ENCODE measurements at regions not wholly inside any gene's neighbourhood (a gene's known extent, or its start where the extent isn't known, plus 50 kb on each side); places are given as distances from the start of the nearest gene placed in this dataset.

- Histone ChIP-seq H3K4me3 (no peak overlapping the region), H3K36me3 (no peaks in the 10 kb centered on the region), H3K9me3 (no peaks in the 10 kb centered on the region), H3K27ac (peak overlapping the region in 1 of 2 donors; percentile 5), H3K4me1 (peaks cover 0 to 16% of the 10 kb centered on the region in 2 donors), H3K27me3 (no peaks in the 10 kb centered on the region)
- TF ChIP-seq, protein P1, sequence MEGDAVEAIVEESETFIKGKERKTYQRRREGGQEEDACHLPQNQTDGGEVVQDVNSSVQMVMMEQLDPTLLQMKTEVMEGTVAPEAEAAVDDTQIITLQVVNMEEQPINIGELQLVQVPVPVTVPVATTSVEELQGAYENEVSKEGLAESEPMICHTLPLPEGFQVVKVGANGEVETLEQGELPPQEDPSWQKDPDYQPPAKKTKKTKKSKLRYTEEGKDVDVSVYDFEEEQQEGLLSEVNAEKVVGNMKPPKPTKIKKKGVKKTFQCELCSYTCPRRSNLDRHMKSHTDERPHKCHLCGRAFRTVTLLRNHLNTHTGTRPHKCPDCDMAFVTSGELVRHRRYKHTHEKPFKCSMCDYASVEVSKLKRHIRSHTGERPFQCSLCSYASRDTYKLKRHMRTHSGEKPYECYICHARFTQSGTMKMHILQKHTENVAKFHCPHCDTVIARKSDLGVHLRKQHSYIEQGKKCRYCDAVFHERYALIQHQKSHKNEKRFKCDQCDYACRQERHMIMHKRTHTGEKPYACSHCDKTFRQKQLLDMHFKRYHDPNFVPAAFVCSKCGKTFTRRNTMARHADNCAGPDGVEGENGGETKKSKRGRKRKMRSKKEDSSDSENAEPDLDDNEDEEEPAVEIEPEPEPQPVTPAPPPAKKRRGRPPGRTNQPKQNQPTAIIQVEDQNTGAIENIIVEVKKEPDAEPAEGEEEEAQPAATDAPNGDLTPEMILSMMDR (IDR thresholded peaks at IDR 0.05) = no peak
- no peak for DNase-seq (ENCODE audit: low spot score)
Measured at GRCh38 chr16:49010396-49010795, 271.2 kb downstream of the CBLN1 start.

DNA sequence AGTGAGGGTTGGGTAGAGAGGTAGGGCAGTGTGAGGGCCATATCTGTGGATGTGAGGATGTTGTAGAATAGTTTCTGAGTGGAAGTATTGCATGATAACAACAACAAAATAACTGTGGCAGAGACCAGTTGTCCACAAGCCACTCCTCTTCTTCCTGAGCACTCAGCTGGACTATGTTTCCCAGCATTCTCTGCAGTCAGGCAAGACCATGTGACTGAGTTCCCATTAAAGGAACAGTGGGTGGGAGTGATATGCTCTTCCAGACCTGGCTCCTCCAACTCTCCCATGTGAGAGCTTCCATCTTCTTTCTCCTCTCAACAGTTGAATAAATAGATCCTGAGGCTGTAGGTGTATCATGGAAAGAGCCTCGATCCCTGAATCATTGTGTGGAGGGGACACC lies 272.4 kb downstream of the CBLN1 start:
- H3K27me3 ChIP-seq = no peaks in the 10 kb centered on the region
- H3K4me3 ChIP-seq = no peak overlapping the region
- no peaks in the 10 kb centered on the region for H3K9me3 ChIP-seq
- peaks cover 0 to 16% of the 10 kb centered on the region in 2 donors for H3K4me1 ChIP-seq
- no peaks in the 10 kb centered on the region for H3K36me3 ChIP-seq
- TF ChIP-seq, protein P1 (IDR thresholded peaks at IDR 0.05) = no peak
- H3K27ac ChIP-seq = no peak overlapping the region
- no peak for DNase-seq (ENCODE audit: low spot score)

DNA sequence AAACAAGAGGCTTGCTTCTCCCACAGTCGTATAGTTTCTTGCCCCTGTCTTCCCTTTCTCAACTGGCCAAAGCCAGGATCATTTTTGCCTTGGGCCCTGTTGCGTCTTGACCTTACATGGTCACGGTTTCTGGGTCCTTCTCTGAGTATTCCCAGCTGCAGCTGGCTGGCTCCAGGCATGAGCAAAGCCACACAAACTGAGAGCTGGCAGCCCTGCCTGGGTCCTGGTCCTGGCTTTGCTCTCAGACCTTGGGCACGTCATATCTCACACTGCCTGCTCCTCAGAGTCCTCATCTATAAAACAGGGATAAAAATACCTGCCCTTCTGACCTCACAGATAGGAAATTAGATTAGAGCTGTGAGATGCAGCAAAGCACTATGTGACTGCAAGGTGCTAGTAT lies 277.6 kb downstream of the CBLN1 start:
- no peaks in the 10 kb centered on the region for H3K36me3 ChIP-seq
- no peaks in the 10 kb centered on the region for H3K27me3 ChIP-seq
- no peaks in the 10 kb centered on the region for H3K4me1 ChIP-seq
- TF ChIP-seq, protein P1 (IDR thresholded peaks at IDR 0.05) = no peak
- H3K9me3 ChIP-seq = no peaks in the 10 kb centered on the region
- no peak overlapping the region for H3K4me3 ChIP-seq
- no peak overlapping the region for H3K27ac ChIP-seq
- DNase-seq (ENCODE audit: low spot score) = no peak

DNA sequence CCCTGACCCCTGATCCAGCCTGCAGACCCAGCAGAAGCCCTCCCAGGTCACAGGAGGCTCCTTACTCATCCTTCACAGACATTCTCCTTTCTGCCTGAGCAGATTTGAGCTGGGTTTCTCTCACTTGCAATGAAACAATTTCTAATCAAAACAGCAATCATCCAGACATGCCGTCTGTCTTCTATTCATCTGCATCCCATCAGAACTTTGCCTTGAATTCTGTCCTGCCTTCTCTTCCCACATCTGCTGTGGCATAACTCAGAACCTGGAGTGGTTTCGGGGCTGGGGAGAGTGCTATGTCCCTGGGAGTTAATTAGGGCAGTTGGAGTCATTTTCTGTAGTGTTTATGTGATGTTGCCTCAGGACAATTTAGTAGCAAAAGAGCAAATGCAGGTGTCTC lies 278.6 kb downstream of the CBLN1 start:
- Histone ChIP-seq H3K9me3 (no peaks in the 10 kb centered on the region), H3K4me3 (no peak overlapping the region), H3K36me3 (no peaks in the 10 kb centered on the region), H3K4me1 (no peaks in the 10 kb centered on the region), H3K27me3 (no peaks in the 10 kb centered on the region), H3K27ac (no peak overlapping the region)
- TF ChIP-seq, protein P1 (IDR thresholded peaks at IDR 0.05) = no peak
- no peak for DNase-seq (ENCODE audit: low spot score)

DNA sequence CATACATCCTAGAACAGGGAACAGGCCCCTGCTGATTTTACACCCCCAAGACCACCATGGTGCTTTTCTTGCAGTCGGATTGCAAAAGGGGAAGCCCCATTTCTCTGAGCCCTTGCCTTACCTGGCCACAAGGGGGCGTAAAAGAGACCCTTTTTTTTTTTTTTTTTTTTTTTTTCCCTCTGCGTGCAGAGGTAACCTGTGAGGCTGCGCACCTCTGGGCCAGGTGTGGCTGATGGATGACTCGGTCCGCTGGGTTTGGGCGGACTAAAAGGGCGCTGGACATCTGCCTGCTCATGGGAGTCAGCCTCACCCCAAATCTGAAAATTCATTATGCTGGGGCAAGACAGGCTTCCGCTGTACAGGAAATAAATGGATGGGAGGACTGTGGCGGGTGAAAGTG lies 281.0 kb downstream of the CBLN1 start:
- H3K9me3 ChIP-seq = no peaks in the 10 kb centered on the region
- TF ChIP-seq, protein P1 (IDR thresholded peaks at IDR 0.05) = peak in 1 of 2 donors; percentile 54
- no peaks in the 10 kb centered on the region for H3K4me1 ChIP-seq
- DNase-seq (ENCODE audit: low spot score) = no peak
- H3K27ac ChIP-seq = no peak overlapping the region
- no peak overlapping the region for H3K4me3 ChIP-seq
- no peaks in the 10 kb centered on the region for H3K36me3 ChIP-seq
- no peaks in the 10 kb centered on the region for H3K27me3 ChIP-seq

GRCh38 chr16:48999508-48999907 lies 282.1 kb downstream of the CBLN1 start:
- no peak for DNase-seq (ENCODE audit: low spot score)
- TF ChIP-seq, protein P1 (IDR thresholded peaks at IDR 0.05) = no peak
- H3K4me1 ChIP-seq = no peaks in the 10 kb centered on the region

More at GRCh38 chr16:48999508-48999907, 282.1 kb downstream of the CBLN1 start:
- Histone ChIP-seq H3K4me3 (no peak overlapping the region), H3K9me3 (no peaks in the 10 kb centered on the region), H3K27ac (no peak overlapping the region), H3K36me3 (no peaks in the 10 kb centered on the region), H3K27me3 (no peaks in the 10 kb centered on the region)

Data from right atrium auricular region (tissue), 2 donors.